HepG2 (cell line): ENCODE measurements at regions not wholly inside any gene's neighbourhood (a gene's known extent, or its start where the extent isn't known, plus 50 kb on each side); places are given as distances from the start of the nearest gene placed in this dataset.

Experiments
- NFE2 ChIP-seq: sonication (generic); formaldehyde crosslinking; IDR thresholded peaks from 2 replicates; pipeline ENCODE4 v1.4.0; 2020; ENCODE audit warnings: missing genetic modification reagents
- RBM39 ChIP-seq: fragments of 200-400 bp; formaldehyde crosslinking; IDR thresholded peaks from one replicate; pipeline ENCODE4 v1.6.1; 2018; ENCODE audit warnings: antibody characterized with exemption, mild to moderate bottlenecking, low read depth, low read length; ENCODE audit not compliant: poor library complexity, severe bottlenecking
- TF ChIP-seq, protein P1 (sequence below): sonication (generic); formaldehyde crosslinking; IDR thresholded peaks from 2 replicates; pipeline ENCODE4 v1.4.0; 2020; ENCODE audit warnings: missing genetic modification reagents, mild to moderate bottlenecking, borderline replicate concordance
- TF ChIP-seq, protein P2 (sequence below): sonication (generic); formaldehyde crosslinking; IDR thresholded peaks from 2 replicates; pipeline ENCODE4 v1.4.0; 2020; ENCODE audit warnings: missing genetic modification reagents, mild to moderate bottlenecking, borderline replicate concordance
- TF ChIP-seq, protein P3 (sequence below): sonication (generic); formaldehyde crosslinking; IDR thresholded peaks from 2 replicates; pipeline ENCODE4 v1.5.1; 2020; ENCODE audit warnings: mild to moderate bottlenecking, moderate library complexity, missing genetic modification reagents
- TF ChIP-seq, protein P4 (sequence below): sonication (generic); formaldehyde crosslinking; IDR thresholded peaks from 2 replicates; pipeline ENCODE4 v1.8.1; 2022; ENCODE audit warnings: low read depth, mild to moderate bottlenecking, missing genetic modification reagents
- TF ChIP-seq, protein P5 (sequence below): IDR thresholded peaks from 2 replicates; pipeline ENCODE4 v1.4.0; 2020; ENCODE audit warnings: mild to moderate bottlenecking, missing genetic modification reagents
- TF ChIP-seq, protein P6 (sequence below): sonication (generic); formaldehyde crosslinking; IDR thresholded peaks from 2 replicates; pipeline ENCODE4 v1.4.0; 2020; ENCODE audit warnings: mild to moderate bottlenecking, low read depth, missing genetic modification reagents

DNA sequence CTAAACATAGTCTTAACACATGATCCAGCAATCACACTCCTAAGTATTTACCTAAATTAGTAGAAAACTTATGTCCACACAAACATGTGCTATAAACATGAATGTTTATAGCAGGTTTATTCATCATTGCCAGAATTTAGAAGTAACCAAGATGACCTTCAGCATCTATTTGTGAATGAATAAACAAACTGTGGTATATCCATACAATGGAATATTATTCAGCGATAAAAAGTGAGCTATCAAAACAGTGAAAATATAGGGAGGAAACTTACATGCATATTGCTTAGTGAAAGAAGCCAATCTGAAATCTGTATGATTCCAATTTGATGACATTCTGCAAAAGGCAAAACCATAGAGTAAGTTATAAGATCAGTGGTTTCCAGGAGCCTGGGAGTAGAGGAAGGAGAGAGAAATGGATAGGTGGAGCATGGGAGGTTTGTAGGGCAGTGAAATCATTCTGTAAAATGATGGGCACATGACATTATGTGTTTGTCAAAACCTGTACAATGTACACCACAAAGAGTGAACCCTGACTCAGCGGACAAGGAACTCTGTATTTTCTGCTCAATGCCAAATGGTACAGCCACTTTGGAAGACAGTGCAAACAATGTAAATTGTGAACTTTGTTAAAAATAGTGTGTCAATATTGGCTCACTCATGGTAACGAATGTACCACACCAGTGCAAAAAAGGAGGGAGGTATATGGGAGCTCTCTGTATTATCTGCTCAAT is 61.9 kb upstream of the IGFBP2 start (continued):
- TF ChIP-seq, protein P1, sequence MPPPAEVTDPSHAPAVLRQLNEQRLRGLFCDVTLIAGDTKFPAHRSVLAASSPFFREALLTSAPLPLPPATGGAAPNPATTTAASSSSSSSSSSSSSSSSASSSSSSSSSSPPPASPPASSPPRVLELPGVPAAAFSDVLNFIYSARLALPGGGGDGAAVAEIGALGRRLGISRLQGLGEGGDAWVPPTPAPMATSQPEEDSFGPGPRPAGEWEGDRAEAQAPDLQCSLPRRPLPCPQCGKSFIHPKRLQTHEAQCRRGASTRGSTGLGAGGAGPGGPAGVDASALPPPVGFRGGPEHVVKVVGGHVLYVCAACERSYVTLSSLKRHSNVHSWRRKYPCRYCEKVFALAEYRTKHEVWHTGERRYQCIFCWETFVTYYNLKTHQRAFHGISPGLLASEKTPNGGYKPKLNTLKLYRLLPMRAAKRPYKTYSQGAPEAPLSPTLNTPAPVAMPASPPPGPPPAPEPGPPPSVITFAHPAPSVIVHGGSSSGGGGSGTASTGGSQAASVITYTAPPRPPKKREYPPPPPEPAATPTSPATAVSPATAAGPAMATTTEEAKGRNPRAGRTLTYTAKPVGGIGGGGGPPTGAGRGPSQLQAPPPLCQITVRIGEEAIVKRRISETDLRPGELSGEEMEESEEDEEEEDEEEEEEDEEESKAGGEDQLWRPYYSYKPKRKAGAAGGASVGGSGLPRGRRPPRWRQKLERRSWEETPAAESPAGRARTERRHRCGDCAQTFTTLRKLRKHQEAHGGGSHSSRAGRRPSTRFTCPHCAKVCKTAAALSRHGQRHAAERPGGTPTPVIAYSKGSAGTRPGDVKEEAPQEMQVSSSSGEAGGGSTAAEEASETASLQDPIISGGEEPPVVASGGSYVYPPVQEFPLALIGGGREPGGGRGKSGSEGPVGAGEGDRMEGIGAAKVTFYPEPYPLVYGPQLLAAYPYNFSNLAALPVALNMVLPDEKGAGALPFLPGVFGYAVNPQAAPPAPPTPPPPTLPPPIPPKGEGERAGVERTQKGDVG (CRISPR knock-in tag): no peak
- TF ChIP-seq, protein P2, sequence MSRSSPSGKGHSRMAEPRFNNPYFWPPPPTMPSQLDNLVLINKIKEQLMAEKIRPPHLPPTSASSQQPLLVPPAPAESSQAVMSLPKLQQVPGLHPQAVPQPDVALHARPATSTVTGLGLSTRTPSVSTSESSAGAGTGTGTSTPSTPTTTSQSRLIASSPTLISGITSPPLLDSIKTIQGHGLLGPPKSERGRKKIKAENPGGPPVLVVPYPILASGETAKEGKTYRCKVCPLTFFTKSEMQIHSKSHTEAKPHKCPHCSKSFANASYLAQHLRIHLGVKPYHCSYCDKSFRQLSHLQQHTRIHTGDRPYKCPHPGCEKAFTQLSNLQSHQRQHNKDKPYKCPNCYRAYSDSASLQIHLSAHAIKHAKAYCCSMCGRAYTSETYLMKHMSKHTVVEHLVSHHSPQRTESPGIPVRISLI (CRISPR knock-in tag): peak; percentile 83
- TF ChIP-seq, protein P3, sequence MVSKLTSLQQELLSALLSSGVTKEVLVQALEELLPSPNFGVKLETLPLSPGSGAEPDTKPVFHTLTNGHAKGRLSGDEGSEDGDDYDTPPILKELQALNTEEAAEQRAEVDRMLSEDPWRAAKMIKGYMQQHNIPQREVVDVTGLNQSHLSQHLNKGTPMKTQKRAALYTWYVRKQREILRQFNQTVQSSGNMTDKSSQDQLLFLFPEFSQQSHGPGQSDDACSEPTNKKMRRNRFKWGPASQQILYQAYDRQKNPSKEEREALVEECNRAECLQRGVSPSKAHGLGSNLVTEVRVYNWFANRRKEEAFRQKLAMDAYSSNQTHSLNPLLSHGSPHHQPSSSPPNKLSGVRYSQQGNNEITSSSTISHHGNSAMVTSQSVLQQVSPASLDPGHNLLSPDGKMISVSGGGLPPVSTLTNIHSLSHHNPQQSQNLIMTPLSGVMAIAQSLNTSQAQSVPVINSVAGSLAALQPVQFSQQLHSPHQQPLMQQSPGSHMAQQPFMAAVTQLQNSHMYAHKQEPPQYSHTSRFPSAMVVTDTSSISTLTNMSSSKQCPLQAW (CRISPR knock-in tag): peak; percentile 60; the same call in 1 of the 2 replicates
- TF ChIP-seq RBM39 (no peak), NFE2 (CRISPR knock-in tag) (0 out of 2 replicates have a peak, but pooled peaks have one; percentile 53)
- TF ChIP-seq, protein P4, sequence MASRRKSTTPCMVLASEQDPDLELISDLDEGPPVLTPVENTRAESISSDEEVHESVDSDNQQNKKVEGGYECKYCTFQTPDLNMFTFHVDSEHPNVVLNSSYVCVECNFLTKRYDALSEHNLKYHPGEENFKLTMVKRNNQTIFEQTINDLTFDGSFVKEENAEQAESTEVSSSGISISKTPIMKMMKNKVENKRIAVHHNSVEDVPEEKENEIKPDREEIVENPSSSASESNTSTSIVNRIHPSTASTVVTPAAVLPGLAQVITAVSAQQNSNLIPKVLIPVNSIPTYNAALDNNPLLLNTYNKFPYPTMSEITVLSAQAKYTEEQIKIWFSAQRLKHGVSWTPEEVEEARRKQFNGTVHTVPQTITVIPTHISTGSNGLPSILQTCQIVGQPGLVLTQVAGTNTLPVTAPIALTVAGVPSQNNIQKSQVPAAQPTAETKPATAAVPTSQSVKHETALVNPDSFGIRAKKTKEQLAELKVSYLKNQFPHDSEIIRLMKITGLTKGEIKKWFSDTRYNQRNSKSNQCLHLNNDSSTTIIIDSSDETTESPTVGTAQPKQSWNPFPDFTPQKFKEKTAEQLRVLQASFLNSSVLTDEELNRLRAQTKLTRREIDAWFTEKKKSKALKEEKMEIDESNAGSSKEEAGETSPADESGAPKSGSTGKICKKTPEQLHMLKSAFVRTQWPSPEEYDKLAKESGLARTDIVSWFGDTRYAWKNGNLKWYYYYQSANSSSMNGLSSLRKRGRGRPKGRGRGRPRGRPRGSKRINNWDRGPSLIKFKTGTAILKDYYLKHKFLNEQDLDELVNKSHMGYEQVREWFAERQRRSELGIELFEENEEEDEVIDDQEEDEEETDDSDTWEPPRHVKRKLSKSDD (CRISPR knock-in tag): 0 out of 2 replicates have a peak, but pooled peaks have one; percentile 21
- TF ChIP-seq, protein P5, sequence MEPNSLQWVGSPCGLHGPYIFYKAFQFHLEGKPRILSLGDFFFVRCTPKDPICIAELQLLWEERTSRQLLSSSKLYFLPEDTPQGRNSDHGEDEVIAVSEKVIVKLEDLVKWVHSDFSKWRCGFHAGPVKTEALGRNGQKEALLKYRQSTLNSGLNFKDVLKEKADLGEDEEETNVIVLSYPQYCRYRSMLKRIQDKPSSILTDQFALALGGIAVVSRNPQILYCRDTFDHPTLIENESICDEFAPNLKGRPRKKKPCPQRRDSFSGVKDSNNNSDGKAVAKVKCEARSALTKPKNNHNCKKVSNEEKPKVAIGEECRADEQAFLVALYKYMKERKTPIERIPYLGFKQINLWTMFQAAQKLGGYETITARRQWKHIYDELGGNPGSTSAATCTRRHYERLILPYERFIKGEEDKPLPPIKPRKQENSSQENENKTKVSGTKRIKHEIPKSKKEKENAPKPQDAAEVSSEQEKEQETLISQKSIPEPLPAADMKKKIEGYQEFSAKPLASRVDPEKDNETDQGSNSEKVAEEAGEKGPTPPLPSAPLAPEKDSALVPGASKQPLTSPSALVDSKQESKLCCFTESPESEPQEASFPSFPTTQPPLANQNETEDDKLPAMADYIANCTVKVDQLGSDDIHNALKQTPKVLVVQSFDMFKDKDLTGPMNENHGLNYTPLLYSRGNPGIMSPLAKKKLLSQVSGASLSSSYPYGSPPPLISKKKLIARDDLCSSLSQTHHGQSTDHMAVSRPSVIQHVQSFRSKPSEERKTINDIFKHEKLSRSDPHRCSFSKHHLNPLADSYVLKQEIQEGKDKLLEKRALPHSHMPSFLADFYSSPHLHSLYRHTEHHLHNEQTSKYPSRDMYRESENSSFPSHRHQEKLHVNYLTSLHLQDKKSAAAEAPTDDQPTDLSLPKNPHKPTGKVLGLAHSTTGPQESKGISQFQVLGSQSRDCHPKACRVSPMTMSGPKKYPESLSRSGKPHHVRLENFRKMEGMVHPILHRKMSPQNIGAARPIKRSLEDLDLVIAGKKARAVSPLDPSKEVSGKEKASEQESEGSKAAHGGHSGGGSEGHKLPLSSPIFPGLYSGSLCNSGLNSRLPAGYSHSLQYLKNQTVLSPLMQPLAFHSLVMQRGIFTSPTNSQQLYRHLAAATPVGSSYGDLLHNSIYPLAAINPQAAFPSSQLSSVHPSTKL: peak; percentile 97
- TF ChIP-seq, protein P6, sequence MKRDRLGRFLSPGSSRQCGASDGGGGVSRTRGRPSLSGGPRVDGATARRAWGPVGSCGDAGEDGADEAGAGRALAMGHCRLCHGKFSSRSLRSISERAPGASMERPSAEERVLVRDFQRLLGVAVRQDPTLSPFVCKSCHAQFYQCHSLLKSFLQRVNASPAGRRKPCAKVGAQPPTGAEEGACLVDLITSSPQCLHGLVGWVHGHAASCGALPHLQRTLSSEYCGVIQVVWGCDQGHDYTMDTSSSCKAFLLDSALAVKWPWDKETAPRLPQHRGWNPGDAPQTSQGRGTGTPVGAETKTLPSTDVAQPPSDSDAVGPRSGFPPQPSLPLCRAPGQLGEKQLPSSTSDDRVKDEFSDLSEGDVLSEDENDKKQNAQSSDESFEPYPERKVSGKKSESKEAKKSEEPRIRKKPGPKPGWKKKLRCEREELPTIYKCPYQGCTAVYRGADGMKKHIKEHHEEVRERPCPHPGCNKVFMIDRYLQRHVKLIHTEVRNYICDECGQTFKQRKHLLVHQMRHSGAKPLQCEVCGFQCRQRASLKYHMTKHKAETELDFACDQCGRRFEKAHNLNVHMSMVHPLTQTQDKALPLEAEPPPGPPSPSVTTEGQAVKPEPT: no peak
